ENCODE measurements at regions not wholly inside any gene's neighbourhood (a gene's known extent, or its start where the extent isn't known, plus 50 kb on each side); places are given as distances from the start of the nearest gene placed in this dataset.

GRCh38 chr1:36705629-36706028, 222.9 kb upstream of the CSF3R start:
- no peak for TF ChIP-seq CTCF (IDR thresholded peaks at IDR 0.05; ENCODE audit: low read depth, low read length)
- no peak for TF ChIP-seq EZH2phosphoT487 (IDR thresholded peaks at IDR 0.05; ENCODE audit: low read depth)
